ENCODE measurements at regions not wholly inside any gene's neighbourhood (a gene's known extent, or its start where the extent isn't known, plus 50 kb on each side); places are given as distances from the start of the nearest gene placed in this dataset.

DNA sequence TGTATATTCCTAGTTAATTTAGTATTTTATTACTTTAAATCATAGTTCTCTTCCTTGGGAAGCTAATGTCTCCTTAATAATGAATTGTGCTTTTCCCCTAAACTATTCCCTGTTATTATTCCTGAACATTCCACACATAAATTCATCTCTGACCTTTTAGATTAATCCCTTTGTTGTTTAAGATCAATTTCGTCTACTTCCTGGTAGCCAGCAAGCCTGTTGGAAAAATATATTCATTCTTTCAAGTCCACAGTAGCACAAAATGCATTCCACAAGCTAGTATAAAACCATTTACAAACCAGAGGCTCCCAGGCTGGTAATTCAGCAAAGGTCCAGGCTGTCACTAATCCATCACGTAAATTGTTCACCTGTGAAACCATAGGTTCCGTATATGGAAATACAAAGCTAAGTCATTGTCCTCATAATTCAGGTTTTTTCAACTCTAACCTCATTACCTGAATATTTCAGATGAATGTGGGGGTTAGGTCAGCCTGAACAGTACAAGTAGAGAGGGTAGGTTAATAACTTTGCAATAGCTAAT, 232.7 kb downstream of the SEC23A start:
- Histone ChIP-seq H2BK12ac (ENCODE audit: low read depth, low read length) (no peak overlapping the region), H2BK15ac (ENCODE audit: low read length) (no peak overlapping the region), H3K36me3 (ENCODE audit: control insufficient read depth in 2 of 4, insufficient read depth in 4 of 4, low read length in 3 of 4) (no peaks in the 10 kb centered on the region), H3K56ac (replicated peaks; ENCODE audit: insufficient read length, low read depth, low read length) (no peak overlapping the region), H3K4me2 (ENCODE audit: insufficient read depth in 1 of 2, low read depth in 2 of 2, low read length in 2 of 2) (no peak overlapping the region), H2BK120ac (replicated peaks; ENCODE audit: low read depth, low read length) (no peak overlapping the region), H3K23me2 (ENCODE audit: low read depth, low read length) (no peaks in the 10 kb centered on the region), H4K5ac (ENCODE audit: insufficient read length, low read depth, low read length) (no peak overlapping the region), H3K23ac (ENCODE audit: insufficient read length) (no peak overlapping the region), H2BK20ac (ENCODE audit: low read length) (no peak overlapping the region), H4K91ac (replicated peaks; ENCODE audit: insufficient read length, low read length) (no peak overlapping the region), H2BK5ac (ENCODE audit: low read depth, low read length) (no peak overlapping the region), H3K27ac (ENCODE audit: low read depth, low read length) (no peak overlapping the region), H3K14ac (ENCODE audit: insufficient read length) (no peak overlapping the region), H3K4ac (replicated peaks; ENCODE audit: insufficient read length, low read depth, low read length) (no peak overlapping the region), H3K9ac (replicated peaks in 1 of 4; ENCODE audit: extremely low read depth in 1 of 4, low read depth in 3 of 4, low read length in 3 of 4) (no peak overlapping the region), H4K20me1 (replicated peaks in 1 of 2; ENCODE audit: control insufficient read depth in 1 of 2, insufficient read depth in 2 of 2, low read length in 2 of 2) (no peaks in the 10 kb centered on the region), H3K4me3 (ENCODE audit: extremely low read depth in 1 of 4, insufficient read depth in 2 of 4, low read depth in 3 of 4, low read length in 4 of 4) (no peak overlapping the region), H3K4me1 (replicated peaks in 1 of 4; ENCODE audit: control insufficient read depth in 3 of 4, insufficient read depth in 4 of 4, low read length in 3 of 4) (peaks cover 0 to 3% (median 1%) of the 10 kb centered on the region in 4 experiments; a peak in 3 of 7 replicates), H3K79me2 (ENCODE audit: control insufficient read depth in 1 of 2, insufficient read depth in 2 of 2, low read length in 2 of 2) (no peaks in the 10 kb centered on the region), H3K18ac (ENCODE audit: extremely low read depth, low read length) (no peak overlapping the region), H3K79me1 (ENCODE audit: low read depth, low read length) (no peaks in the 10 kb centered on the region), H4K8ac (ENCODE audit: extremely low read depth, insufficient read depth, low read length) (no peak overlapping the region), H2AFZ (ENCODE audit: low read length) (no peak overlapping the region), H3K9me3 (ENCODE audit: insufficient read depth in 2 of 2, low read depth in 1 of 2, low read length in 1 of 2) (no peaks in the 10 kb centered on the region), H3K27me3 (replicated peaks in 1 of 4; ENCODE audit: control insufficient read depth in 3 of 4, extremely low read depth in 1 of 4, insufficient read depth in 3 of 4, low read length in 3 of 4) (peaks cover 0 to 1% (median 0%) of the 10 kb centered on the region in 4 experiments; a peak in 1 of 7 replicates), H2AK5ac (ENCODE audit: low read depth, low read length) (no peak overlapping the region)
- DNase-seq (ENCODE audit: low read depth in 1 of 2, low spot score in 2 of 2), result no peak
- 87% methylated on average over 3 of the region's 3 CpGs; no CpG with 5 or more reads in 1 of the 2 experiments for WGBS, 2 experiments (ENCODE audit: extremely low coverage in 1 of 2, insufficient coverage in 1 of 2, insufficient read length in 1 of 2, insufficient replicate concordance in 2 of 2, low coverage in 1 of 2, low lambda C conversion rate in 2 of 2, missing lambda C conversion rate in 1 of 2)
- ChIA-PET POLR2A (ENCODE audit: partially characterized antibody) (no interaction called here), CTCF (ENCODE audit: partially characterized antibody) (interaction anchor here (1.0 to 14.5 kb wide), 7 partner anchors 9 to 164 kb away, joined by 3 to 235 read pairs (median 3); no protein-coding TSS in a partner anchor)
- FAIRE-seq, result no peak
- TF ChIP-seq RFX5 (IDR thresholded peaks at IDR 0.05; ENCODE audit: borderline replicate concordance, low read depth, low read length) (no peak), NRF1 (IDR thresholded peaks at IDR 0.05; ENCODE audit: low read depth, low read length) (no peak), CEBPB (IDR thresholded peaks at IDR 0.05; ENCODE audit: low read depth, low read length) (no peak), FOSL1 (IDR thresholded peaks at IDR 0.05; ENCODE audit: insufficient read depth, low read depth, low read length) (no peak), TCF12 (IDR thresholded peaks at IDR 0.05; ENCODE audit: low read depth, low read length) (no peak), JUND (IDR thresholded peaks at IDR 0.05; ENCODE audit: low read length) (no peak), GABPA (IDR thresholded peaks at IDR 0.05; ENCODE audit: borderline replicate concordance, insufficient read depth, low read length) (no peak), KDM1A (IDR thresholded peaks at IDR 0.05; ENCODE audit: borderline replicate concordance, low read length) (no peak), SIRT6 (IDR thresholded peaks at IDR 0.05; ENCODE audit: low read length) (no peak), EGR1 (IDR thresholded peaks at IDR 0.05; ENCODE audit: borderline replicate concordance, low read depth, low read length) (no peak), RNF2 (IDR thresholded peaks at IDR 0.05; ENCODE audit: borderline replicate concordance, low read depth, low read length, missing control alignments, poor library complexity, severe bottlenecking) (no peak), POU5F1 (IDR thresholded peaks at IDR 0.05; ENCODE audit: low read depth, low read length) (no peak), SIN3A (conservative IDR thresholded peaks at IDR 0.05 in 1 of 2, IDR thresholded peaks at IDR 0.05 in 1 of 2; ENCODE audit: low read depth in 1 of 2, low read length in 2 of 2) (no peak), CHD1 (IDR thresholded peaks at IDR 0.05; ENCODE audit: low read depth, low read length) (no peak)

Measured in H1 (cell line).